ENCODE measurements at regions not wholly inside any gene's neighbourhood (a gene's known extent, or its start where the extent isn't known, plus 50 kb on each side); places are given as distances from the start of the nearest gene placed in this dataset.

DNA sequence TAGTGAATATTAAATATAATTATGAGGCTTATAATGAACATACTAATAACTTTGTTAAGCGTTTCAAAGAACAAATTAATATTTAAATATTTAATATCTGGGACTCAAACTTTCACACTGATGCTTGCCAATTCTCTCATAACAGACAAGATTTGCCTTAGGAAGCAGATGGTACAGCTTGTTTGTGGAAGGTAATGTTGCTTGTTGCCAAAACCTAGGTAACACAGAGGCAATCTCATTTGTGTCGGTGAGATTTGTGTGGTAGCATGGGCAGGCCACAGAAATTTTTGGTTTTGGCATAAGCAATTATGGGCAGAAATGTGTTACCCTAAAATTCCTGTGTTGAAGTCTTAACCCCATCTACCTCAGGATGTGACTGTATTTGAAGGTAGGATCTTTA is 114.9 kb upstream of the AFF2 start:
- H3K4me3 ChIP-seq (ENCODE audit: low read length): no peak overlapping the region
- DNase-seq (no peak), ATAC-seq (no peak)
- intact Hi-C loops (cut with micrococcal nuclease): no loop called here
- ChIA-PET CTCF (no interaction called here), POLR2A (ENCODE audit: unreplicated experiment) (no interaction called here)
- H3F3A ChIP-seq (ENCODE audit: low read length, unreplicated experiment): no peaks in the 10 kb centered on the region
- BruUV-seq (replicated peaks): no TSS peak
- H3K27ac ChIP-seq (ENCODE audit: low read length): no peak overlapping the region
- H3K36me3 ChIP-seq (ENCODE audit: low read depth, low read length): no peaks in the 10 kb centered on the region
- H3K9me3 ChIP-seq (ENCODE audit: low read length): no peaks in the 10 kb centered on the region
- no peak overlapping the region for H2AFZ ChIP-seq (ENCODE audit: low read length)
- no peaks in the 10 kb centered on the region for H3K27me3 ChIP-seq (ENCODE audit: low read length)
- H3K9ac ChIP-seq (ENCODE audit: low read length): no peak overlapping the region
- H4K20me1 ChIP-seq (ENCODE audit: low read length): no peaks in the 10 kb centered on the region
- no peak overlapping the region for H3K4me2 ChIP-seq (ENCODE audit: low read length)
- H3K79me2 ChIP-seq (ENCODE audit: low read length): no peaks in the 10 kb centered on the region
- H3K4me1 ChIP-seq (ENCODE audit: insufficient read depth, low read length): no peaks in the 10 kb centered on the region
- TF ChIP-seq EZH2phosphoT487 (IDR thresholded peaks at IDR 0.05; ENCODE audit: borderline replicate concordance, low read length) (no peak), CTCF (conservative IDR thresholded peaks at IDR 0.05; ENCODE audit: low read depth, low read length) (no peak), EZH2 (IDR thresholded peaks at IDR 0.05; ENCODE audit: low read length, unreplicated experiment) (no peak)
- H3K9me2 ChIP-seq (replicated peaks; ENCODE audit: low read length): no peaks in the 10 kb centered on the region

DNA sequence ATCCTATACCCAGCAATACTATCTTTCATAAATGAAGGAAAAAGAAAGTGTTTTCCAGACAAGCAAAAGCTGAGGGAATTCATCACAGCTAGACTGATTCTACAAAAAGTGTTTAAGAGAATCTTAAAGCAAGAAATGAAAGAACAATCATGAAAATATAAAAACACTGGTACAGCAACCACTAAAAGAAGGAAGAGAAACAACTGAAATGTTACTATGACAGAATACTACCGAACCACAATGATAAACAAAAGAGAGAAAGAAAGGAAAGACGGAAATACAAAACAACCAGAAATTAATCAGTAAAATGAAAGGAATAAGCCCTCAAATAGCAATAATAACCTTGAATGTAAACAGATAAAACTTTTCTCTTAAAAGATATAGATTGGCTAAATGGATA is 110.8 kb upstream of the AFF2 start:
- no peak overlapping the region for H3K4me2 ChIP-seq (ENCODE audit: low read length)
- H3K36me3 ChIP-seq (ENCODE audit: low read depth, low read length): no peaks in the 10 kb centered on the region
- ChIA-PET POLR2A (ENCODE audit: unreplicated experiment) (no interaction called here), CTCF (no interaction called here)
- no peaks in the 10 kb centered on the region for H3K9me2 ChIP-seq (replicated peaks; ENCODE audit: low read length)
- H2AFZ ChIP-seq (ENCODE audit: low read length): no peak overlapping the region
- TF ChIP-seq EZH2phosphoT487 (IDR thresholded peaks at IDR 0.05; ENCODE audit: borderline replicate concordance, low read length) (no peak), CTCF (conservative IDR thresholded peaks at IDR 0.05; ENCODE audit: low read depth, low read length) (no peak), EZH2 (IDR thresholded peaks at IDR 0.05; ENCODE audit: low read length, unreplicated experiment) (no peak)
- H3K27me3 ChIP-seq (ENCODE audit: low read length): no peaks in the 10 kb centered on the region
- H3K79me2 ChIP-seq (ENCODE audit: low read length): no peaks in the 10 kb centered on the region
- no peaks in the 10 kb centered on the region for H3K4me1 ChIP-seq (ENCODE audit: insufficient read depth, low read length)
- H3F3A ChIP-seq (ENCODE audit: low read length, unreplicated experiment): no peaks in the 10 kb centered on the region
- DNase-seq (no peak), ATAC-seq (no peak)
- no peaks in the 10 kb centered on the region for H4K20me1 ChIP-seq (ENCODE audit: low read length)
- no peak overlapping the region for H3K9ac ChIP-seq (ENCODE audit: low read length)
- no peaks in the 10 kb centered on the region for H3K9me3 ChIP-seq (ENCODE audit: low read length)
- intact Hi-C loops (cut with micrococcal nuclease): no loop called here
- no peak overlapping the region for H3K4me3 ChIP-seq (ENCODE audit: low read length)
- BruUV-seq (replicated peaks): no TSS peak
- H3K27ac ChIP-seq (ENCODE audit: low read length): no peak overlapping the region

- intact Hi-C loops (cut with micrococcal nuclease): no loop called here
- no TSS peak for BruUV-seq (replicated peaks)
Measured at GRCh38 chrX:148412006-148412405, 88.4 kb upstream of the AFF2 start.

More at GRCh38 chrX:148412006-148412405, 88.4 kb upstream of the AFF2 start:
- Histone ChIP-seq H3K9me2 (replicated peaks; ENCODE audit: low read length) (no peaks in the 10 kb centered on the region), H3K79me2 (ENCODE audit: low read length) (no peaks in the 10 kb centered on the region), H3K36me3 (ENCODE audit: low read depth, low read length) (no peaks in the 10 kb centered on the region), H3K4me2 (ENCODE audit: low read length) (no peak overlapping the region), H3K4me3 (ENCODE audit: low read length) (no peak overlapping the region), H3K4me1 (ENCODE audit: insufficient read depth, low read length) (no peaks in the 10 kb centered on the region), H3F3A (ENCODE audit: low read length, unreplicated experiment) (no peaks in the 10 kb centered on the region), H3K27me3 (ENCODE audit: low read length) (no peaks in the 10 kb centered on the region), H3K9ac (ENCODE audit: low read length) (no peak overlapping the region), H3K27ac (ENCODE audit: low read length) (no peak overlapping the region), H4K20me1 (ENCODE audit: low read length) (no peaks in the 10 kb centered on the region), H2AFZ (ENCODE audit: low read length) (no peak overlapping the region), H3K9me3 (ENCODE audit: low read length) (no peaks in the 10 kb centered on the region)
- no peak for ATAC-seq
- TF ChIP-seq EZH2 (IDR thresholded peaks at IDR 0.05; ENCODE audit: low read length, unreplicated experiment): no peak
- TF ChIP-seq CTCF (conservative IDR thresholded peaks at IDR 0.05; ENCODE audit: low read depth, low read length): no peak
- no peak for TF ChIP-seq EZH2phosphoT487 (IDR thresholded peaks at IDR 0.05; ENCODE audit: borderline replicate concordance, low read length)
- DNase-seq: no peak
- CTCF ChIA-PET: no interaction called here
- POLR2A ChIA-PET (ENCODE audit: unreplicated experiment): no interaction called here

All from PC-3 (cell line).